ENCODE measurements at regions not wholly inside any gene's neighbourhood (a gene's known extent, or its start where the extent isn't known, plus 50 kb on each side); places are given as distances from the start of the nearest gene placed in this dataset.

- TF ChIP-seq, protein P1, sequence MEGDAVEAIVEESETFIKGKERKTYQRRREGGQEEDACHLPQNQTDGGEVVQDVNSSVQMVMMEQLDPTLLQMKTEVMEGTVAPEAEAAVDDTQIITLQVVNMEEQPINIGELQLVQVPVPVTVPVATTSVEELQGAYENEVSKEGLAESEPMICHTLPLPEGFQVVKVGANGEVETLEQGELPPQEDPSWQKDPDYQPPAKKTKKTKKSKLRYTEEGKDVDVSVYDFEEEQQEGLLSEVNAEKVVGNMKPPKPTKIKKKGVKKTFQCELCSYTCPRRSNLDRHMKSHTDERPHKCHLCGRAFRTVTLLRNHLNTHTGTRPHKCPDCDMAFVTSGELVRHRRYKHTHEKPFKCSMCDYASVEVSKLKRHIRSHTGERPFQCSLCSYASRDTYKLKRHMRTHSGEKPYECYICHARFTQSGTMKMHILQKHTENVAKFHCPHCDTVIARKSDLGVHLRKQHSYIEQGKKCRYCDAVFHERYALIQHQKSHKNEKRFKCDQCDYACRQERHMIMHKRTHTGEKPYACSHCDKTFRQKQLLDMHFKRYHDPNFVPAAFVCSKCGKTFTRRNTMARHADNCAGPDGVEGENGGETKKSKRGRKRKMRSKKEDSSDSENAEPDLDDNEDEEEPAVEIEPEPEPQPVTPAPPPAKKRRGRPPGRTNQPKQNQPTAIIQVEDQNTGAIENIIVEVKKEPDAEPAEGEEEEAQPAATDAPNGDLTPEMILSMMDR (IDR thresholded peaks at IDR 0.05): no peak
- no peak for TF ChIP-seq EZH2 (IDR thresholded peaks at IDR 0.05)
- TF ChIP-seq EZH2phosphoT487 (IDR thresholded peaks at IDR 0.05): no peak
Observed at GRCh38 chr9:31030741-31031202, 1353.7 kb upstream of the ACO1 start.

Data from neural progenitor cell (in vitro differentiated cells).